Midbrain (tissue), 1 donor: ENCODE measurements at regions not wholly inside any gene's neighbourhood (a gene's known extent, or its start where the extent isn't known, plus 50 kb on each side); places are given as distances from the start of the nearest gene placed in this dataset.
A peak's percentile ranks its signal among the peaks of the same experiment; 100 is the strongest.
"Not testable (repeated sequence)": the region's sequence is repeated elsewhere in the genome, so short reads cannot be mapped to it uniquely, and the experiment has no call there.

Experiments
- DNase-seq: peaks from one replicate; lab custom pipeline; 2025; lab: John Stamatoyannopoulos, UW

DNA sequence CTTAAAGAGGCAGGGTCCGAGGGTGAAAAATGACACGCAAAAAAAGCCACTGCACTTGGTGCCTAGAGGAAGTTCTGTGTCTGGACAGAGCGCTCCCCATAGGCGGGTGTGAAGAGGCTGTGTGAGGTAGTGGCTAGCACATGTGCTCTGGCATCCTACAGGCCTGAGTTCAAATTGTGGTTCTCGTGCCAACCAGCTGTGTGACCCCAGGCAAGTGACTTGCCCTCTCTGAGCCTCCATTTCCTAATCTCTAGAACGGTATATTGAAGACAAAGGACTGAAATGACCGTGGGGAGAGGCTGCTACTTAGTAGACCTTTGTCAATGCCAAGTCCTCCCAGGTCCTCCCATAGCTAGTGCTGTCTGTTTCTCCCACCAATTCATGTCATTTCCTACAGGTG lies 79.1 kb upstream of the MYL10 start:
- no peak for DNase-seq

GRCh38 chr7:101712652-101713051 lies 83.6 kb upstream of the MYL10 start:
- no peak for DNase-seq

GRCh38 chr7:101714097-101714496 lies 85.0 kb upstream of the MYL10 start:
- no peak for DNase-seq

- DNase-seq: no peak
Observed at GRCh38 chr7:101717628-101718357, 88.7 kb upstream of the MYL10 start.

GRCh38 chr7:101718363-101719122 lies 89.4 kb upstream of the MYL10 start:
- no peak for DNase-seq

DNA sequence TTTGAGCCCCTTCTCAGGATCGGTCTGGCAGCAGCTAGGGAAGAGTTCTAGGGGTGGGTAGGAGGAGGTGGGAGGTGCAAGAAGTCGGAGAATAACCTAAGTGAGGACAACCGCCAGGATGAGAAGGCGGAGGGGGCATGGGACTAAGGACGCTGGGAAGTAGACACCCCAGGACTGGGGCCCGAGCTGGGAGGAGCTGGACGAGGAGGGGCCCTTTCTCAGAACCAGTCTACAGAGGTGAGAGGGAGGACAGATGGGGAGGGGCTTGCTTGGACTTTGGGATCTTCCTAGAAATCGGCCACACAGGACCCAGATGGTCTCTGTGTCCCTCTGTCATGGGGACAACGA lies 90.0 kb upstream of the MYL10 start:
- no peak for DNase-seq

- DNase-seq: no peak
Observed at GRCh38 chr7:101720324-101720723, 91.2 kb upstream of the MYL10 start.

- DNase-seq: no peak
Observed at GRCh38 chr7:101722247-101722646, 93.2 kb upstream of the MYL10 start.

GRCh38 chr7:101723835-101724234 lies 93.6 kb upstream of the CUX1 start:
- no peak for DNase-seq

GRCh38 chr7:101724957-101725356 lies 92.5 kb upstream of the CUX1 start:
- DNase-seq: no peak

GRCh38 chr7:101725921-101726320 lies 91.5 kb upstream of the CUX1 start:
- DNase-seq: no peak

DNA sequence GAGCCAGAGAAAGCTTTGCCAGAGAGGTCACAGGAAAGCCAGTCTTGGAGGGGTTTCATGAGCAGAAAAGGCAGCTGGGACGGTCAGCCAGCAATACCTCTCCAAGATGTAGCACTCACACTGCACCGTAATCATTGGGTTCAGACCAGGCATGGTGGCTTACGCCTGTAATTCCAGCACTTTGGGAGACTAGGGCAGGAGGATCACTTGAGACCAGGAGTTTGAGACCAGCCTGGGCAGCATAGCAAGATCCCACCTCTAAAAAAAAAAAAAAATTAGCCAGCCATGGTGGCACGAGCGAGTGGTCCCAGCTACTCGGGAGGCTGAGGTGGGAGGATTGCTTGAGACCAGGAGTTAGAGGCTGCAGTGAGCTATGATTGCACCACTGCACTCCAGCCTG lies 90.2 kb upstream of the CUX1 start:
- no peak for DNase-seq

- no peak for DNase-seq
Observed at GRCh38 chr7:101728128-101728527, 89.3 kb upstream of the CUX1 start.

GRCh38 chr7:101728873-101729240 lies 88.6 kb upstream of the CUX1 start:
- DNase-seq: not testable (repeated sequence)

- no peak for DNase-seq
Observed at GRCh38 chr7:101729241-101729883, 88.1 kb upstream of the CUX1 start.

DNA sequence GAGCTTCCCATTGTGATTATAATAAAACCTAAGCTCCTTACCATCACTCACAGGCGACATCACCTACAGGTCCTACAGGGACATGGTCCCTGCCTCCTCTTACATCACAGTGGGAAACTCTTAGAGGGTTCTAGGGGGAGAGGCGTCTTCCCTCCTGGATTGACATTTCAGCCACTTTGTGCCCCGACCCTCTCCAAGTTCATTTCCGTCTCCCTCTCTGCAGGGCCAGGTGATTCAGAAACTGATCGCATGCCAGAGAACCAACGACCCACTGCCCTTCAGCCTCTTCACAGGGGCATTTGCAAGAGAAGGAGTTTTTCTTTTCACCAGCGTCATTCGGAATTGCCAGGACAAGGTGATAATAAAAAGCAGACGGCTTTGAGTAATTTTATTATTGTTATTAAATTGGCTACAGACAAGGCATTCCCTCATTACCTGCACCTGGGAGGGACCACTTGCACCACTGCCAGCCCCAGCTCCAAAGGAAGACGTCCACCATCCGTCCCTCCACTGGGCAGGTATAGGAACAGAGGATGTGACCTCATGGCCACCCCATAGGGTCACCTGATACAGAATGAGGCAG lies 85.8 kb upstream of the CUX1 start:
- no peak for DNase-seq

GRCh38 chr7:101733713-101734475 lies 83.5 kb upstream of the CUX1 start:
- peak; percentile 11 for DNase-seq

DNA sequence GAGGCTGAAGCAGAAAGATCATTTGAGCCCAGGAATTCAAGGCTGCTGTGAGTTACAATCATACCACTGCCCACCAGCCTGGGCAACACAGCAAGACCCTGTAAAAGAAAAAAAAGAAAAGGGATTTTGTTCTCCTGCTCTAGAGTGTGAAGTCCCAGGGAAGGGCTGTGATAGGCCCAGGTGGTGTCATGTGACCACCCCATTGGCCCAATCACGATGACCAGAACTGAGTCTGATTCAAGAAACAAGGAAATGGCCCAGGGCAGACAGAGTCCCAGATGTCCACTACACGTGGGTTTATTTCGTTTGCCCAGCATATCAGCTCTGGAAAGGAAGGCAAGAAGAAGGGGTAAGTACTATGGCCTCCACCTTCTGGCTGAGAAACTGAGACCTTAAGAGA lies 81.3 kb upstream of the CUX1 start:
- no peak for DNase-seq

DNA sequence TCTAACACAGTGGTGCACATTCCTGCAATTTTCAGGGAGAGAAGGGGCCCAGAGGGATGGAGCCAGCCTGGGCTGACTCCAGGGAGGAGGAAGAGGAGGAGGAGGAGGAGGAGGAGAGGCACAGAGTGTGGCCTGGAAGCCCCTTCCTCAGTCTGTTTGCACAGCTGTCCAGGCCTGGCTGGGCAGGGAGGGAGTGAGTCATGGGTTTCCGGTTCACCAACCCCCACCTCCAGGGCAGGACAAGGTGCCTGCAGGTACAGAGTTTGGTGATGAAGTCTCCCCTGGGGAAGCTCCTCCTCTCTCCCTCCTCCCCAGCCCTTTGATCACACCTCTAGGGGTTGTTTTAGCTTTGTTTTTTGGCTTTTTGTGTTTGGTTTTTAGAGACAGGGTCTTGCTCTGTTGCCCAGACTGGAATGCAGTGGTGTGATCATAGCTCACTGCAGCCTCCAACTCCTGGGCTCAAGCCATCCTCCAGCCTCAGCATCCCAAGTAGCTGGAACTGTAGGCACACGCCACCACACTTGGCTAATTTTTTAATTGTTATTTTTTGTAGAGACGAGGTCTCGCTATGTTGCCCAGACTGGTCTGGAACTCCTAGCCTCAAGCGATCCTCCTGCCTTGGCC lies 77.5 kb upstream of the CUX1 start:
- DNase-seq: no peak

GRCh38 chr7:101740981-101741725 lies 76.3 kb upstream of the CUX1 start:
- DNase-seq: no peak
